ENCODE measurements at regions not wholly inside any gene's neighbourhood (a gene's known extent, or its start where the extent isn't known, plus 50 kb on each side); places are given as distances from the start of the nearest gene placed in this dataset.

DNA sequence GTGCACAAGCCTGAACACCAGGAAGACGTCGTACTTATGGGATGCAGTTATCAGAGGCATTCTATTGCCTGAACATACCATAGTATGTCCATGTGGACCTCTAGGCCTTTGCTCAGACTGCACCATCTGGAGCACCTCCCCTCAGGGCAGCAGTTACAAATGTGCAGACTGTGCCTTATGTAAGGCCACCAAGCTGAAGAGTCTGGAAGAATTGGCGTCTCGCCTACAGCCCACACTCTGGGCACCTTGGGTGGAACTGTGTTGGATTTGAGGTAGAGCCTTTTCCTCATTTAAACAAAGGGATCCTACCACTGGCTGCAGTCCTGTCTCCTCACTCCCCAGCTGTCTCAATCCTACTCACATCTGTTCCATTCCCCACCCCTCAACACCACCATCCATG, 204.3 kb upstream of the FRMD6 start:
- intact Hi-C loops (cut with micrococcal nuclease; ENCODE audit: unreplicated experiment): loop anchor here (10.0 kb wide), 1 partner anchor 153 kb away; no protein-coding TSS in a partner anchor
- Histone ChIP-seq H3K79me2 (ENCODE audit: low read depth) (no peaks in the 10 kb centered on the region), H3K36me3 (ENCODE audit: low read depth) (no peaks in the 10 kb centered on the region), H3K4me1 (replicated peaks; ENCODE audit: insufficient read depth) (peaks cover 23% of the 10 kb centered on the region), H4K20me1 (ENCODE audit: insufficient read depth) (no peaks in the 10 kb centered on the region), H3K4me3 (no peak overlapping the region), H3K27me3 (ENCODE audit: insufficient read depth, low read depth) (no peaks in the 10 kb centered on the region), H3K4me2 (no peak overlapping the region), H3K27ac (no peak overlapping the region), H3F3A (ENCODE audit: insufficient read depth, low read depth) (peaks cover 18% of the 10 kb centered on the region), H2AFZ (no peak overlapping the region), H3K9me2 (ENCODE audit: insufficient read depth) (no peaks in the 10 kb centered on the region), H3K9me3 (ENCODE audit: insufficient read depth, low read depth) (peaks cover 7% of the 10 kb centered on the region; the same call in 1 of the 2 replicates)
- ChIA-PET CTCF (no interaction called here), POLR2A (ENCODE audit: unreplicated experiment) (no interaction called here)
- no peak for TF ChIP-seq EZH2 (IDR thresholded peaks at IDR 0.05; ENCODE audit: low read depth)
- TF ChIP-seq, protein P1, sequence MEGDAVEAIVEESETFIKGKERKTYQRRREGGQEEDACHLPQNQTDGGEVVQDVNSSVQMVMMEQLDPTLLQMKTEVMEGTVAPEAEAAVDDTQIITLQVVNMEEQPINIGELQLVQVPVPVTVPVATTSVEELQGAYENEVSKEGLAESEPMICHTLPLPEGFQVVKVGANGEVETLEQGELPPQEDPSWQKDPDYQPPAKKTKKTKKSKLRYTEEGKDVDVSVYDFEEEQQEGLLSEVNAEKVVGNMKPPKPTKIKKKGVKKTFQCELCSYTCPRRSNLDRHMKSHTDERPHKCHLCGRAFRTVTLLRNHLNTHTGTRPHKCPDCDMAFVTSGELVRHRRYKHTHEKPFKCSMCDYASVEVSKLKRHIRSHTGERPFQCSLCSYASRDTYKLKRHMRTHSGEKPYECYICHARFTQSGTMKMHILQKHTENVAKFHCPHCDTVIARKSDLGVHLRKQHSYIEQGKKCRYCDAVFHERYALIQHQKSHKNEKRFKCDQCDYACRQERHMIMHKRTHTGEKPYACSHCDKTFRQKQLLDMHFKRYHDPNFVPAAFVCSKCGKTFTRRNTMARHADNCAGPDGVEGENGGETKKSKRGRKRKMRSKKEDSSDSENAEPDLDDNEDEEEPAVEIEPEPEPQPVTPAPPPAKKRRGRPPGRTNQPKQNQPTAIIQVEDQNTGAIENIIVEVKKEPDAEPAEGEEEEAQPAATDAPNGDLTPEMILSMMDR (conservative IDR thresholded peaks at IDR 0.05): no peak
- BruUV-seq (replicated peaks): no TSS peak
- no peak for DNase-seq

GRCh38 chr14:51448831-51449670, 202.7 kb upstream of the FRMD6 start:
- TF ChIP-seq, protein P1 (conservative IDR thresholded peaks at IDR 0.05): no peak
- no peak for TF ChIP-seq EZH2 (IDR thresholded peaks at IDR 0.05; ENCODE audit: low read depth)
- DNase-seq: no peak
- Histone ChIP-seq H2AFZ (no peak overlapping the region), H3K27ac (no peak overlapping the region), H3K9me2 (ENCODE audit: insufficient read depth) (no peaks in the 10 kb centered on the region), H3K9me3 (ENCODE audit: insufficient read depth, low read depth) (peaks cover 7% of the 10 kb centered on the region; the same call in 1 of the 2 replicates), H3K4me3 (no peak overlapping the region), H4K20me1 (ENCODE audit: insufficient read depth) (no peaks in the 10 kb centered on the region), H3K79me2 (ENCODE audit: low read depth) (no peaks in the 10 kb centered on the region), H3K4me1 (replicated peaks; ENCODE audit: insufficient read depth) (peaks cover 6% of the 10 kb centered on the region; the same call in 1 of the 2 replicates), H3K36me3 (ENCODE audit: low read depth) (no peaks in the 10 kb centered on the region), H3K27me3 (ENCODE audit: insufficient read depth, low read depth) (no peaks in the 10 kb centered on the region), H3K4me2 (no peak overlapping the region), H3F3A (ENCODE audit: insufficient read depth, low read depth) (peaks cover 2% of the 10 kb centered on the region; the same call in 1 of the 2 replicates)
- intact Hi-C loops (cut with micrococcal nuclease; ENCODE audit: unreplicated experiment): loop anchor here (10.0 kb wide), 1 partner anchor 154 kb away; no protein-coding TSS in a partner anchor
- ChIA-PET CTCF (no interaction called here), POLR2A (ENCODE audit: unreplicated experiment) (no interaction called here)
- BruUV-seq (replicated peaks): no TSS peak

- H3K4me1 ChIP-seq (replicated peaks; ENCODE audit: insufficient read depth): 0 out of 2 replicates have a peak, but pooled peaks cover under 1% of the 10 kb centered on the region
- no TSS peak for BruUV-seq (replicated peaks)
- no peaks in the 10 kb centered on the region for H3K79me2 ChIP-seq (ENCODE audit: low read depth)
- H3K4me3 ChIP-seq: no peak overlapping the region
- no peaks in the 10 kb centered on the region for H3K9me2 ChIP-seq (ENCODE audit: insufficient read depth)
- no peaks in the 10 kb centered on the region for H4K20me1 ChIP-seq (ENCODE audit: insufficient read depth)
- no peak overlapping the region for H3K27ac ChIP-seq
- intact Hi-C loops (cut with micrococcal nuclease; ENCODE audit: unreplicated experiment): loop anchor here (10.0 kb wide), 1 partner anchor 155 kb away; no protein-coding TSS in a partner anchor
- H3F3A ChIP-seq (ENCODE audit: insufficient read depth, low read depth): no peaks in the 10 kb centered on the region
- peaks cover 7% of the 10 kb centered on the region; the same call in 1 of the 2 replicates for H3K9me3 ChIP-seq (ENCODE audit: insufficient read depth, low read depth)
- ChIA-PET POLR2A (ENCODE audit: unreplicated experiment) (interaction anchor here (0.6 kb wide), 1 partner anchor 51 kb away, joined by 7 read pairs; no protein-coding TSS in a partner anchor), CTCF (no interaction called here)
- DNase-seq: no peak
- TF ChIP-seq, protein P1 (conservative IDR thresholded peaks at IDR 0.05): no peak
- TF ChIP-seq EZH2 (IDR thresholded peaks at IDR 0.05; ENCODE audit: low read depth): no peak
- H3K27me3 ChIP-seq (ENCODE audit: insufficient read depth, low read depth): no peaks in the 10 kb centered on the region
- H3K4me2 ChIP-seq: no peak overlapping the region
- no peaks in the 10 kb centered on the region for H3K36me3 ChIP-seq (ENCODE audit: low read depth)
- H2AFZ ChIP-seq: no peak overlapping the region
Observed at GRCh38 chr14:51449681-51450080, 202.0 kb upstream of the FRMD6 start.

All from PC-9 (cell line).